ENCODE measurements at regions not wholly inside any gene's neighbourhood (a gene's known extent, or its start where the extent isn't known, plus 50 kb on each side); places are given as distances from the start of the nearest gene placed in this dataset.

- TF ChIP-seq SIN3A (IDR thresholded peaks at IDR 0.05; ENCODE audit: borderline replicate concordance, insufficient read depth, low read length): no peak
- TF ChIP-seq TAF1 (IDR thresholded peaks at IDR 0.05; ENCODE audit: borderline replicate concordance, insufficient read depth, low read length): no peak
- no peak for TF ChIP-seq FOXP2 (optimal IDR thresholded peaks at IDR 0.05; ENCODE audit: borderline replicate concordance, extremely low read depth, extremely low read length, insufficient read depth)
- TF ChIP-seq POLR2AphosphoS5 (IDR thresholded peaks at IDR 0.05; ENCODE audit: low read depth, low read length): no peak
- TF ChIP-seq, protein P1, sequence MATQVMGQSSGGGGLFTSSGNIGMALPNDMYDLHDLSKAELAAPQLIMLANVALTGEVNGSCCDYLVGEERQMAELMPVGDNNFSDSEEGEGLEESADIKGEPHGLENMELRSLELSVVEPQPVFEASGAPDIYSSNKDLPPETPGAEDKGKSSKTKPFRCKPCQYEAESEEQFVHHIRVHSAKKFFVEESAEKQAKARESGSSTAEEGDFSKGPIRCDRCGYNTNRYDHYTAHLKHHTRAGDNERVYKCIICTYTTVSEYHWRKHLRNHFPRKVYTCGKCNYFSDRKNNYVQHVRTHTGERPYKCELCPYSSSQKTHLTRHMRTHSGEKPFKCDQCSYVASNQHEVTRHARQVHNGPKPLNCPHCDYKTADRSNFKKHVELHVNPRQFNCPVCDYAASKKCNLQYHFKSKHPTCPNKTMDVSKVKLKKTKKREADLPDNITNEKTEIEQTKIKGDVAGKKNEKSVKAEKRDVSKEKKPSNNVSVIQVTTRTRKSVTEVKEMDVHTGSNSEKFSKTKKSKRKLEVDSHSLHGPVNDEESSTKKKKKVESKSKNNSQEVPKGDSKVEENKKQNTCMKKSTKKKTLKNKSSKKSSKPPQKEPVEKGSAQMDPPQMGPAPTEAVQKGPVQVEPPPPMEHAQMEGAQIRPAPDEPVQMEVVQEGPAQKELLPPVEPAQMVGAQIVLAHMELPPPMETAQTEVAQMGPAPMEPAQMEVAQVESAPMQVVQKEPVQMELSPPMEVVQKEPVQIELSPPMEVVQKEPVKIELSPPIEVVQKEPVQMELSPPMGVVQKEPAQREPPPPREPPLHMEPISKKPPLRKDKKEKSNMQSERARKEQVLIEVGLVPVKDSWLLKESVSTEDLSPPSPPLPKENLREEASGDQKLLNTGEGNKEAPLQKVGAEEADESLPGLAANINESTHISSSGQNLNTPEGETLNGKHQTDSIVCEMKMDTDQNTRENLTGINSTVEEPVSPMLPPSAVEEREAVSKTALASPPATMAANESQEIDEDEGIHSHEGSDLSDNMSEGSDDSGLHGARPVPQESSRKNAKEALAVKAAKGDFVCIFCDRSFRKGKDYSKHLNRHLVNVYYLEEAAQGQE (IDR thresholded peaks at IDR 0.05; ENCODE audit: insufficient read depth in 1 of 2, low read depth in 2 of 2, low read length in 2 of 2): no peak
Observed at GRCh38 chr18:52001106-52001505, 338.9 kb upstream of the DCC start.

DNA sequence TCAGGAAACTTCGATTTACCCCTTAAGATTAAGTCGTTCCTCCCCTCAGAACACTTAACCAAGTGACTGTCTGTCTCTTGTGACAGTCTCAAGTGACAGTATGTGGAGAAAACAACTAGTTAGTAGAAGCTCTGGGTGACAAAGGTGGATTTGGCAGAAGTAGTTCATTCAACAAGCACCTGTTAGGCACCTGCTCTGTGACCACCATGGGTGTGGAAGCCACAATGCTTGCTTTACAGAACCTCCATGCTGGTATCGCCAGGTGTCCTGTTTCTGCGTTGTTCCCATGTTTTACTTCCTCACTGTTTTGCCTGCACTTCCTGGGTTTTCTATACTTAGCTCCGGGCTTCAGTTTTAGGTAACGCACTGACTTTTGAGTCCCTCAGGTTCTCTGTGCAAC is 337.4 kb upstream of the DCC start:
- TF ChIP-seq FOXP2 (optimal IDR thresholded peaks at IDR 0.05; ENCODE audit: borderline replicate concordance, extremely low read depth, extremely low read length, insufficient read depth) (no peak), TAF1 (IDR thresholded peaks at IDR 0.05; ENCODE audit: borderline replicate concordance, insufficient read depth, low read length) (no peak), POLR2AphosphoS5 (IDR thresholded peaks at IDR 0.05; ENCODE audit: low read depth, low read length) (no peak), SIN3A (IDR thresholded peaks at IDR 0.05; ENCODE audit: borderline replicate concordance, insufficient read depth, low read length) (no peak)
- TF ChIP-seq, protein P1 (IDR thresholded peaks at IDR 0.05; ENCODE audit: insufficient read depth in 1 of 2, low read depth in 2 of 2, low read length in 2 of 2): no peak

- TF ChIP-seq TAF1 (IDR thresholded peaks at IDR 0.05; ENCODE audit: borderline replicate concordance, insufficient read depth, low read length) (no peak), SIN3A (IDR thresholded peaks at IDR 0.05; ENCODE audit: borderline replicate concordance, insufficient read depth, low read length) (no peak), POLR2AphosphoS5 (IDR thresholded peaks at IDR 0.05; ENCODE audit: low read depth, low read length) (no peak), FOXP2 (optimal IDR thresholded peaks at IDR 0.05; ENCODE audit: borderline replicate concordance, extremely low read depth, extremely low read length, insufficient read depth) (no peak)
- TF ChIP-seq, protein P1 (IDR thresholded peaks at IDR 0.05; ENCODE audit: insufficient read depth in 1 of 2, low read depth in 2 of 2, low read length in 2 of 2): no peak
Observed at GRCh38 chr18:52007105-52007504, 332.9 kb upstream of the DCC start.

GRCh38 chr18:52008330-52008729 is 331.7 kb upstream of the DCC start:
- TF ChIP-seq SIN3A (IDR thresholded peaks at IDR 0.05; ENCODE audit: borderline replicate concordance, insufficient read depth, low read length): no peak
- TF ChIP-seq TAF1 (IDR thresholded peaks at IDR 0.05; ENCODE audit: borderline replicate concordance, insufficient read depth, low read length): no peak
- TF ChIP-seq FOXP2 (optimal IDR thresholded peaks at IDR 0.05; ENCODE audit: borderline replicate concordance, extremely low read depth, extremely low read length, insufficient read depth): no peak
- TF ChIP-seq POLR2AphosphoS5 (IDR thresholded peaks at IDR 0.05; ENCODE audit: low read depth, low read length): no peak
- TF ChIP-seq, protein P1 (IDR thresholded peaks at IDR 0.05; ENCODE audit: insufficient read depth in 1 of 2, low read depth in 2 of 2, low read length in 2 of 2): no peak

DNA sequence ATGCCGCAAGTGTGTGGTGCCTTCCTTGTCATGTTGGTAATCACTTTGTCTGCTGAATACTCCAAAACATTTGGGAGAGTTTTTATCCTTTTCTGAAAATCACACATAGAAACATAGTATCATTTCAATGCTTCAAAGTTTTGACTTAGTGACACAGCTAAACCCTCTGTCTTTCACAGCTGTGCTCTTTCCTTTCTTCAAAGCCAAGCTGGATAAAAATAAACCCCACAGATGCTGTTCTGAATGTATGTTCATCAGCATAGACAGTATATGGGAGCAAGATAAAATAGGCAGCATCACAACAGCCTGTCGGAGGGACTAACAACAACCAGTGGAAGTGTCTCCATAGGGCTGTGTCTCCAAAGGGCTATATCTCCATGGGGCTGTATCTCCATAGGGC is 331.3 kb upstream of the DCC start:
- TF ChIP-seq FOXP2 (optimal IDR thresholded peaks at IDR 0.05; ENCODE audit: borderline replicate concordance, extremely low read depth, extremely low read length, insufficient read depth) (no peak), SIN3A (IDR thresholded peaks at IDR 0.05; ENCODE audit: borderline replicate concordance, insufficient read depth, low read length) (no peak), TAF1 (IDR thresholded peaks at IDR 0.05; ENCODE audit: borderline replicate concordance, insufficient read depth, low read length) (no peak), POLR2AphosphoS5 (IDR thresholded peaks at IDR 0.05; ENCODE audit: low read depth, low read length) (no peak)
- TF ChIP-seq, protein P1 (IDR thresholded peaks at IDR 0.05; ENCODE audit: insufficient read depth in 1 of 2, low read depth in 2 of 2, low read length in 2 of 2): no peak

Data from PFSK-1 (cell line).